ENCODE measurements at regions not wholly inside any gene's neighbourhood (a gene's known extent, or its start where the extent isn't known, plus 50 kb on each side); places are given as distances from the start of the nearest gene placed in this dataset.

DNA sequence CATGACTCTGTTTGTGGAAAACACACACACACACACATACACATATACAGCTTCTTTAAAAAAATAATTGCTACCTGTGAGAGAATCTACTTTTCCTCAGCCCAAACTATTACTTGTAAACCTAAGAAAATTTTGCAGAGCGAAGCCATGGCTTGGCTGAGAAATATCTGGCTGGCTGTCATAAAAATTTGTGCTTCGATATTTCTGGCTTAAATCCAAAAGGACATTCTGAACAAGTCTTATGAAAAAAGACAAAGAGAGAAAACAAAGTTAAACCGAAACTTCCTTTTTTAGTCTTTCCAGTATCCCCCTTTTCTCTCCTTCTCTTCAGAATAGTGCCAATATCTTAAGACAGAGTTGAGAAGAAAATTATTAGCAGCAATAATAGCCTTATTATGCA is 2048.0 kb downstream of the SUCLG1 start:
- no peaks in the 10 kb centered on the region for H3K36me3 ChIP-seq (ENCODE audit: control insufficient read depth in 2 of 3, insufficient read depth in 3 of 3, low read length in 3 of 3)
- no peak for FAIRE-seq
- no peak overlapping the region for H3K9ac ChIP-seq (ENCODE audit: low read length in 3 of 3)
- no peaks in the 10 kb centered on the region for H3K9me3 ChIP-seq (ENCODE audit: control insufficient read depth in 2 of 3, insufficient read depth in 1 of 3, low read length in 3 of 3)
- H3K27ac ChIP-seq (ENCODE audit: low read depth in 2 of 2, low read length in 2 of 2) = no peak overlapping the region
- DNase-seq = no peak
- TF ChIP-seq, protein P1, sequence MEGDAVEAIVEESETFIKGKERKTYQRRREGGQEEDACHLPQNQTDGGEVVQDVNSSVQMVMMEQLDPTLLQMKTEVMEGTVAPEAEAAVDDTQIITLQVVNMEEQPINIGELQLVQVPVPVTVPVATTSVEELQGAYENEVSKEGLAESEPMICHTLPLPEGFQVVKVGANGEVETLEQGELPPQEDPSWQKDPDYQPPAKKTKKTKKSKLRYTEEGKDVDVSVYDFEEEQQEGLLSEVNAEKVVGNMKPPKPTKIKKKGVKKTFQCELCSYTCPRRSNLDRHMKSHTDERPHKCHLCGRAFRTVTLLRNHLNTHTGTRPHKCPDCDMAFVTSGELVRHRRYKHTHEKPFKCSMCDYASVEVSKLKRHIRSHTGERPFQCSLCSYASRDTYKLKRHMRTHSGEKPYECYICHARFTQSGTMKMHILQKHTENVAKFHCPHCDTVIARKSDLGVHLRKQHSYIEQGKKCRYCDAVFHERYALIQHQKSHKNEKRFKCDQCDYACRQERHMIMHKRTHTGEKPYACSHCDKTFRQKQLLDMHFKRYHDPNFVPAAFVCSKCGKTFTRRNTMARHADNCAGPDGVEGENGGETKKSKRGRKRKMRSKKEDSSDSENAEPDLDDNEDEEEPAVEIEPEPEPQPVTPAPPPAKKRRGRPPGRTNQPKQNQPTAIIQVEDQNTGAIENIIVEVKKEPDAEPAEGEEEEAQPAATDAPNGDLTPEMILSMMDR (IDR thresholded peaks at IDR 0.05; ENCODE audit: borderline replicate concordance, extremely low read depth, insufficient read depth) = no peak
- H3K27me3 ChIP-seq (ENCODE audit: control insufficient read depth, insufficient read depth, low read length) = no peaks in the 10 kb centered on the region
- no peak overlapping the region for H3K4me3 ChIP-seq (ENCODE audit: low read length in 3 of 3)
- intact Hi-C loops (cut with DNase I) = no loop called here
- H3K4me1 ChIP-seq (ENCODE audit: control insufficient read depth in 2 of 3, insufficient read depth in 2 of 3, low read depth in 1 of 3, low read length in 3 of 3) = no peaks in the 10 kb centered on the region

DNA sequence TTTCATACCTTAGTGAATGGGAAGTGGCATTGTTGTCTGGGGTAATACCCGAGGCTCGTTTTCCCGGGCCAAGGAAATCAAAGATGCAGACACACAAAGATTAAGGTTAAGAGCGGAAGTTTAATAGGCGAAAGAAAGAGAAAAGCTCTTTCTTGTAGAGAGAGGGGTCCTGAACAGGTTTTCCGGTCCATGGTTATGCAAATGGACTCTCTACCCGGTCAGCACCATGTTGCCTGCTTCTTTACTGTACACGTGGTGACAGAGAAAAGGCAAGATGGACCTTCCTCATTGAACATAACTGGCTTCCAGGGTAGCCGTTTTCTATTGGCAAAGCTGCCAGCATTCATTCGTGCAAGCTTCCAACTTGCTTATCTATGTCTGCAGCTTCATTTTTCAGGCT is 2063.5 kb downstream of the SUCLG1 start:
- Histone ChIP-seq H3K36me3 (ENCODE audit: control insufficient read depth in 2 of 3, insufficient read depth in 3 of 3, low read length in 3 of 3) (no peaks in the 10 kb centered on the region), H3K9ac (ENCODE audit: low read length in 3 of 3) (no peak overlapping the region), H3K27me3 (ENCODE audit: control insufficient read depth, insufficient read depth, low read length) (no peaks in the 10 kb centered on the region), H3K4me3 (ENCODE audit: low read length in 3 of 3) (no peak overlapping the region), H3K9me3 (ENCODE audit: control insufficient read depth in 2 of 3, insufficient read depth in 1 of 3, low read length in 3 of 3) (no peaks in the 10 kb centered on the region), H3K4me1 (ENCODE audit: control insufficient read depth in 2 of 3, insufficient read depth in 2 of 3, low read depth in 1 of 3, low read length in 3 of 3) (no peaks in the 10 kb centered on the region), H3K27ac (ENCODE audit: low read depth in 2 of 2, low read length in 2 of 2) (no peak overlapping the region)
- FAIRE-seq = no peak
- TF ChIP-seq, protein P1 (IDR thresholded peaks at IDR 0.05; ENCODE audit: borderline replicate concordance, extremely low read depth, insufficient read depth) = no peak
- intact Hi-C loops (cut with DNase I) = no loop called here
- no peak for DNase-seq

- TF ChIP-seq, protein P1 (IDR thresholded peaks at IDR 0.05; ENCODE audit: borderline replicate concordance, extremely low read depth, insufficient read depth) = no peak
- Histone ChIP-seq H3K36me3 (ENCODE audit: control insufficient read depth in 2 of 3, insufficient read depth in 3 of 3, low read length in 3 of 3) (no peaks in the 10 kb centered on the region), H3K4me1 (ENCODE audit: control insufficient read depth in 2 of 3, insufficient read depth in 2 of 3, low read depth in 1 of 3, low read length in 3 of 3) (no peaks in the 10 kb centered on the region), H3K27me3 (ENCODE audit: control insufficient read depth, insufficient read depth, low read length) (no peaks in the 10 kb centered on the region), H3K27ac (ENCODE audit: low read depth in 2 of 2, low read length in 2 of 2) (no peak overlapping the region), H3K9me3 (ENCODE audit: control insufficient read depth in 2 of 3, insufficient read depth in 1 of 3, low read length in 3 of 3) (no peaks in the 10 kb centered on the region), H3K4me3 (ENCODE audit: low read length in 3 of 3) (no peak overlapping the region), H3K9ac (ENCODE audit: low read length in 3 of 3) (no peak overlapping the region)
- intact Hi-C loops (cut with DNase I) = no loop called here
- no peak for DNase-seq
- no peak for FAIRE-seq
Measured at GRCh38 chr2:82391386-82391785, 2067.7 kb downstream of the SUCLG1 start.

DNA sequence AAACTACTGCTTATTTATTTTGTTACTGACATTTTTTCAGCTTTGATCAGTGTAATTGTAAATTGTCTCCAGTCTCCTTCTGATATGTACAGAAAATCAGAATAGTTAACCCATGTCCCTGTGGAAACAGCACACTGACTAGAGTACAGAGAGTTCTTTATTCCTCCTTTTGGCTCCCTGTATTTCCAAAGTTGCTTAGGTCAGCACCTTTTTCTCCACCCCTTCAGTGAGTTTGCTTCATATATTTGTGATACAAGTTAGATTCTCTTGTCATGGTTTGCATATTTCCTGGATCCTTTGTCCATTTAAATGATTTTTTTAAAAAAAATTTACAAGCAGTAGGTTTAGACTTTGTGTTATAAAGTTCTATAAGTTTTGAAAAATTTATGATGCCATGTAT is 2051.1 kb upstream of the LRRTM1 start:
- no peaks in the 10 kb centered on the region for H3K9me3 ChIP-seq (ENCODE audit: control insufficient read depth in 2 of 3, insufficient read depth in 1 of 3, low read length in 3 of 3)
- FAIRE-seq (no peak), DNase-seq (no peak)
- no peak overlapping the region for H3K9ac ChIP-seq (ENCODE audit: low read length in 3 of 3)
- H3K4me3 ChIP-seq (ENCODE audit: low read length in 3 of 3) = no peak overlapping the region
- H3K36me3 ChIP-seq (ENCODE audit: control insufficient read depth in 2 of 3, insufficient read depth in 3 of 3, low read length in 3 of 3) = no peaks in the 10 kb centered on the region
- no peaks in the 10 kb centered on the region for H3K27me3 ChIP-seq (ENCODE audit: control insufficient read depth, insufficient read depth, low read length)
- no peaks in the 10 kb centered on the region for H3K4me1 ChIP-seq (ENCODE audit: control insufficient read depth in 2 of 3, insufficient read depth in 2 of 3, low read depth in 1 of 3, low read length in 3 of 3)
- H3K27ac ChIP-seq (ENCODE audit: low read depth in 2 of 2, low read length in 2 of 2) = no peak overlapping the region
- TF ChIP-seq, protein P1 (IDR thresholded peaks at IDR 0.05; ENCODE audit: borderline replicate concordance, extremely low read depth, insufficient read depth) = no peak
- intact Hi-C loops (cut with DNase I) = no loop called here
